Aorta (tissue), 5 donors: ENCODE measurements at regions not wholly inside any gene's neighbourhood (a gene's known extent, or its start where the extent isn't known, plus 50 kb on each side); places are given as distances from the start of the nearest gene placed in this dataset.
"Not testable (repeated sequence)": the region's sequence is repeated elsewhere in the genome, so short reads cannot be mapped to it uniquely, and the experiment has no call there.

Experiments used
- ATAC-seq: fragments of 200-7000 bp; cut with Tn5 transposase; one replicate; pipeline ENCODE4 v1.9.1; 2022; ENCODE audit warnings: moderate library complexity; ENCODE audit not compliant: low FRiP score
- DNase-seq, 2 donors: peaks; one replicate each; pipeline ENCODE4 v3.0.0-alpha.2; 2020
- H3K27ac ChIP-seq, 2 donors: one replicate each; pipeline ENCODE4 v1.5.1; 2013; ENCODE audit warnings: low read length in 2 of 2, mild to moderate bottlenecking in 2 of 2, moderate library complexity in 2 of 2, control low read depth in 1 of 2, inconsistent platforms in 1 of 2, low read depth in 1 of 2
- H3K27me3 ChIP-seq, 2 donors: one replicate each; pipeline ENCODE4 v1.6.1; 2013; ENCODE audit warnings: control low read depth in 1 of 2, low read length in 1 of 2, mild to moderate bottlenecking in 1 of 2, moderate library complexity in 1 of 2; ENCODE audit not compliant: insufficient read depth in 2 of 2, control insufficient read depth in 1 of 2
- H3K36me3 ChIP-seq, 2 donors: one replicate each; pipeline ENCODE4 v1.6.1; 2013; ENCODE audit warnings: control low read depth in 1 of 2, low read length in 1 of 2, mild to moderate bottlenecking in 1 of 2; ENCODE audit not compliant: insufficient read depth in 2 of 2, control insufficient read depth in 1 of 2
- H3K4me1 ChIP-seq, 2 donors: one replicate each; pipeline ENCODE4 v1.6.1; 2013; ENCODE audit warnings: low read length in 2 of 2, control low read depth in 1 of 2, mild to moderate bottlenecking in 1 of 2, moderate library complexity in 1 of 2; ENCODE audit not compliant: insufficient read depth in 2 of 2, control insufficient read depth in 1 of 2
- H3K4me3 ChIP-seq, 2 donors: one replicate each; pipeline ENCODE4 v1.5.1; 2013; ENCODE audit warnings: low read length in 2 of 2, control low read depth in 1 of 2, mild to moderate bottlenecking in 1 of 2
- H3K9me3 ChIP-seq: one replicate; pipeline ENCODE4 v1.6.1; 2013; ENCODE audit warnings: mild to moderate bottlenecking, low read length; ENCODE audit not compliant: control insufficient read depth
- WGBS, 2 donors: extraction: QIAGEN DNeasy Blood & Tissue Kit; methylation state at CpG; one replicate each; pipeline ENCODE4 v1.1.7; 2013; 5-methylcytosine and 5-hydroxymethylcytosine counted together
- intact Hi-C, 2 donors: fragments of 100-400 bp; cut with DNase I; formaldehyde crosslinking; loops; one replicate each; pipeline versions ENCODE4 v1.14.2 to v1.15.0; 2022
- donor health status: healthy with polysubstance abuse.
- donor health status: Bipolar disorder and iron deficiency.
- donor health status: DM: no; HTN: no; CAD: no.
- donor health status: DM: no; HTN: no; CAD: no.
- donor health status: DM: yes; HTN: yes; CAD: no.

DNA sequence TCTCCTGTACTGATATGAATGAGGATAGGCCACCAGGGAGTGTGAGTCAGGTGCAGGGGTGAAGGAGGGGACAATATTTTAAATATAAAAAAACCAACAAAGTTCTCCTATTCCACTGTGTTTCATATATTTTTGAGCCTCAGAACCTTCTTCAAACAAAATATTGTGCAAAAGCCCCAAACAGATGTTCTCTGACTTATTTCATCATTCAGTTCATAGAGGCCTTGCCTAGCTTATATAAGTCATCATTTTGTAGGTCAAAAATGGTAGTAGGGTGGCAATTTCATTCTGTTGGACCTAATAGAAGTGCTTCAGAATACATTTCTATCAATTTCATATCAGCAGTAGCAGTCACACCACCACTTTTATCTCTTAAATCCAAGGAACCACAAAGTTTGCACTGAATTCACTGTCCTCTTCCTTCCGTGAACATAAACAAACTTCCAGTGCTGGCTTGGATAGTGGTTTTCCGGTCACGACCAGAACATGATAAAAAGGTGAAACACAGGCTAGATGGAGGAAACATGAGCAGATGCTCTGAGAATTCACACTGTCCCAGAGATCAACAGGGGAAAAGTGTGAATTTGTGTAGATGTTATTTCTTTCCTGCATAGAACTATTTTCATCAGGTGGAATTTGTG lies 99.1 kb downstream of the EN1 start:
- DNase-seq = no peak
- Histone ChIP-seq H3K27me3 (no peaks in the 10 kb centered on the region), H3K9me3 (peaks cover 2% of the 10 kb centered on the region), H3K36me3 (no peaks in the 10 kb centered on the region), H3K4me1 (no peaks in the 10 kb centered on the region), H3K27ac (no peak overlapping the region), H3K4me3 (no peak overlapping the region)
- no peak for ATAC-seq
- 77 to 79% methylated on average over 3 of the region's 3 CpGs for WGBS, 2 donors
- intact Hi-C loops = no loop called here

DNA sequence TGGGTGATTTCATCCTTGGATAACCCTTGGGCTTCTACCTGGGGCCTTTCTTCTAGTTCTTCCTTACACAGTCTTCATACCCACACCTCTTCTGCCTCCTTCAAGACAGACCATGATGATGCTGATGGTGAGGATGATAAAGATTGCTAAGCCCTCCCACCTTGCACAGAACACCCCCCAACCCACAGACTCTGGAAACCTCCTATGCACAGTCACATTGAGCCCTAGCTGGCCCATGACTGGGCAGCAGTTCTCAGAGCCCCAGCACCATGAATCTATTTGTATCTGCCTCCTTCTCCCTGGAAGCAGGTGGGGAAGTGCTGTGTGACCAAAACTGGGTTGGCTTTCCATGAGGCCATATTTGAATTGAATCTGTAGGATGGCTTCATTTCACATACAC lies 99.8 kb downstream of the EN1 start:
- DNase-seq (no peak), ATAC-seq (no peak)
- no peak overlapping the region for H3K27ac ChIP-seq
- H3K36me3 ChIP-seq = no peaks in the 10 kb centered on the region
- no peak overlapping the region for H3K4me3 ChIP-seq
- H3K4me1 ChIP-seq = no peaks in the 10 kb centered on the region
- intact Hi-C loops = no loop called here
- no peaks in the 10 kb centered on the region for H3K27me3 ChIP-seq
- peaks cover 2% of the 10 kb centered on the region for H3K9me3 ChIP-seq

GRCh38 chr2:118747066-118747465 lies 100.4 kb downstream of the EN1 start:
- no peak for ATAC-seq
- 77 to 85% methylated on average over 5 of the region's 5 CpGs for WGBS, 2 donors
- no peak for DNase-seq

GRCh38 chr2:118744682-118745181 lies 102.7 kb downstream of the EN1 start:
- DNase-seq, H3K36me3 ChIP-seq, H3K4me1 ChIP-seq, H3K9me3 ChIP-seq, H3K4me3 ChIP-seq, H3K27me3 ChIP-seq, H3K27ac ChIP-seq, intact Hi-C loops, ATAC-seq: not testable (repeated sequence)
- 71 to 74% methylated on average over 3 of the region's 3 CpGs for WGBS, 2 donors

More at GRCh38 chr2:118747066-118747465, 100.4 kb downstream of the EN1 start:
- Histone ChIP-seq H3K4me3 (no peak overlapping the region), H3K9me3 (peaks cover 2% of the 10 kb centered on the region), H3K27ac (no peak overlapping the region), H3K27me3 (no peaks in the 10 kb centered on the region), H3K4me1 (no peaks in the 10 kb centered on the region), H3K36me3 (no peaks in the 10 kb centered on the region)
- intact Hi-C loops = no loop called here

DNA sequence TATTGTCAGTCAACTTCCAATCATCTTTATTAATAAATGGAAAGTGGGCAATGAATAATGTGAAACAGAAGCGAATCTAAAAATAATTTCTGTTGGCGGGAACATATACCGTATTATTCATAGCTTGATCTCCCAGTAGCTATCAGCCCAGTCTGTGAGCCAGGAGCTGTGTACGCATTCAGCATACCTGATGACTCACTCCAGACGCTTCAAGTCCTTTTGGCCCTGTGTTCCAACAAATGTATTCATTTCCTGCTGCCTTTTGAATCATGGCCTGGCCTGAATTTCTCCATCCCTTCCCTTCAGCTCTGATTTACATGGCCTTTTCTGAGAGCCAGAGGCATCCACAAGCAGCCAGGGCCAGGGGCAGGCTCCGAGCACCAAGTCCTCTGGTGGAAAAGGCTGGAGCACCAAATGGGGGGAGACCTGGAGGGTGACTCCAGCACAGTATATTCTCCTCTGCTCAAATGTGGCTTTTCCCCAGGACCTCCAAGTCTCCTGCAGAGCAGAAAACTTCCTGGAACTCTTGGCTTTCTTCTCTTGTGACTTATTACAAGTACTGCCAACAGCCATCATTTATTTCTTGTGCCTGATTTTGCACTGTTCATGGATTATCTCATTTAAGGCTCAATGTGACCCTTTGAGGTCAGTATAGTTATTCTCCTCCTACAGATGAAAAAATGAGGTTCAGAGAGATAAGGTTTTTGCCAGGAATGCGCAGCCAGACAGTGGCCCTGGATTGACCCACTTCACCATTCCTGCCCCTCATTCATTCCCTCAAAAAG lies 108.7 kb downstream of the EN1 start:
- no peaks in the 10 kb centered on the region for H3K36me3 ChIP-seq
- peaks cover 0 to 1% of the 10 kb centered on the region in 2 donors for H3K4me1 ChIP-seq
- H3K4me3 ChIP-seq = no peak overlapping the region
- peaks cover 2% of the 10 kb centered on the region for H3K9me3 ChIP-seq
- ATAC-seq (peak; percentile 74), DNase-seq (peak in 1 of 2 donors; percentile 77)
- no peaks in the 10 kb centered on the region for H3K27me3 ChIP-seq
- H3K27ac ChIP-seq = peak overlapping the region in 1 of 2 donors; percentile 64
- intact Hi-C loops = loop anchor here in 1 of 2 donors (5.0 kb wide), 1 partner anchor 66 kb away; no protein-coding TSS in a partner anchor
- WGBS, 2 donors = 20 to 23% methylated on average over 7 of the region's 7 CpGs

- Histone ChIP-seq H3K27ac (no peak overlapping the region), H3K27me3 (no peaks in the 10 kb centered on the region), H3K4me3 (no peak overlapping the region), H3K9me3 (peaks cover 2% of the 10 kb centered on the region), H3K36me3 (no peaks in the 10 kb centered on the region), H3K4me1 (peaks cover 0 to 1% of the 10 kb centered on the region in 2 donors)
- no peak for ATAC-seq
- intact Hi-C loops = loop anchor here in 1 of 2 donors (5.0 kb wide), 1 partner anchor 66 kb away; no protein-coding TSS in a partner anchor
- WGBS, 2 donors = 88 to 90% methylated on average over 3 of the region's 3 CpGs
- DNase-seq = no peak
Observed at GRCh38 chr2:118738106-118738505, 109.3 kb downstream of the EN1 start.

- ATAC-seq (no peak), DNase-seq (no peak)
- 76 to 77% methylated on average over 5 of the region's 5 CpGs for WGBS, 2 donors
- Histone ChIP-seq H3K27ac (no peak overlapping the region), H3K4me1 (peaks cover 0 to 1% of the 10 kb centered on the region in 2 donors), H3K9me3 (peaks cover 2% of the 10 kb centered on the region), H3K36me3 (no peaks in the 10 kb centered on the region), H3K27me3 (no peaks in the 10 kb centered on the region), H3K4me3 (no peak overlapping the region)
- intact Hi-C loops = loop anchor here in 1 of 2 donors (5.0 kb wide), 1 partner anchor 65 kb away; no protein-coding TSS in a partner anchor
Observed at GRCh38 chr2:118737684-118738083, 109.8 kb downstream of the EN1 start.

GRCh38 chr2:118732432-118732831 lies 115.0 kb downstream of the EN1 start:
- Histone ChIP-seq H3K27me3 (peaks cover 0 to 1% of the 10 kb centered on the region in 2 donors), H3K9me3 (peaks cover 7% of the 10 kb centered on the region), H3K4me1 (no peaks in the 10 kb centered on the region), H3K27ac (no peak overlapping the region), H3K4me3 (no peak overlapping the region), H3K36me3 (no peaks in the 10 kb centered on the region)
- DNase-seq (no peak), ATAC-seq (no peak)
- intact Hi-C loops = no loop called here
- WGBS, 2 donors = 76 to 84% methylated on average over 3 of the region's 3 CpGs
